HepG2 (cell line): ENCODE measurements at regions not wholly inside any gene's neighbourhood (a gene's known extent, or its start where the extent isn't known, plus 50 kb on each side); places are given as distances from the start of the nearest gene placed in this dataset.

Experiments
- ADNP ChIP-seq: sonication (generic); formaldehyde crosslinking; IDR thresholded peaks from 2 replicates; pipeline ENCODE4 v1.4.0; 2020; ENCODE audit warnings: missing genetic modification reagents
- ELK4 ChIP-seq: sonication (generic); formaldehyde crosslinking; IDR thresholded peaks from 2 replicates; pipeline ENCODE4 v1.9.0; 2021; ENCODE audit warnings: missing genetic modification reagents, borderline replicate concordance
- GABPA ChIP-seq, 2 experiments: IDR thresholded peaks; 2 replicates each; pipeline ENCODE4 v1.6.1; 2011 to 2016; ENCODE audit warnings: low read depth in 2 of 2, low read length in 1 of 2, missing biosample characterization in 1 of 2, missing genetic modification characterization in 1 of 2
- HMGXB3 ChIP-seq: sonication (generic); formaldehyde crosslinking; IDR thresholded peaks from 2 replicates; pipeline ENCODE4 v1.4.0; 2020; ENCODE audit warnings: missing genetic modification reagents, borderline replicate concordance
- HNF4A ChIP-seq: sonication (generic); formaldehyde crosslinking; IDR thresholded peaks from 2 replicates; pipeline ENCODE4 v1.4.0; 2020; ENCODE audit warnings: missing genetic modification reagents
- KDM1A ChIP-seq: IDR thresholded peaks from 2 replicates; pipeline ENCODE4 v1.6.1; 2016; ENCODE audit warnings: missing compliant biosample characterization
- MAX ChIP-seq: IDR thresholded peaks from 2 replicates; pipeline ENCODE4 v1.6.1; 2012; ENCODE audit warnings: inconsistent platforms
- TAF1 ChIP-seq: sonication (generic); formaldehyde crosslinking; IDR thresholded peaks from 2 replicates; pipeline ENCODE4 v1.4.0; 2020; ENCODE audit warnings: missing genetic modification reagents
- ZNF138 ChIP-seq: sonication (generic); formaldehyde crosslinking; IDR thresholded peaks from 2 replicates; pipeline ENCODE4 v1.5.0; 2020; ENCODE audit warnings: mild to moderate bottlenecking, low read depth, missing genetic modification reagents
- ZNF263 ChIP-seq: sonication (generic); formaldehyde crosslinking; IDR thresholded peaks from 2 replicates; pipeline ENCODE4 v1.4.0; 2020; ENCODE audit warnings: missing genetic modification reagents
- ZNF644 ChIP-seq: IDR thresholded peaks from 2 replicates; pipeline ENCODE4 v1.6.1; 2016; ENCODE audit warnings: low read depth
- ZNF777 ChIP-seq: sonication (generic); formaldehyde crosslinking; IDR thresholded peaks from 2 replicates; pipeline ENCODE4 v1.4.0; 2020; ENCODE audit warnings: missing genetic modification reagents

GRCh38 chr3:64756398-64756986 lies 68.7 kb upstream of the ADAMTS9 start:
- TF ChIP-seq MAX: no peak
- no peak for TF ChIP-seq TAF1 (CRISPR knock-in tag)
- no peak for TF ChIP-seq ZNF138 (CRISPR knock-in tag)
- TF ChIP-seq ELK4 (CRISPR knock-in tag): no peak
- TF ChIP-seq ZNF644 (CRISPR knock-in tag): no peak
- TF ChIP-seq ZNF777 (CRISPR knock-in tag): no peak
- TF ChIP-seq ADNP: no peak
- TF ChIP-seq KDM1A (CRISPR knock-in tag): no peak
- TF ChIP-seq HNF4A (CRISPR knock-in tag): no peak
- no peak for TF ChIP-seq ZNF263 (CRISPR knock-in tag)
- TF ChIP-seq GABPA (IDR thresholded peaks at IDR 0.05; ENCODE audit: low read depth, low read length): no peak
- TF ChIP-seq GABPA (CRISPR knock-in tag; IDR thresholded peaks at IDR 0.05; ENCODE audit: low read depth): no peak
- no peak for TF ChIP-seq HMGXB3 (CRISPR knock-in tag)
